ENCODE measurements at regions not wholly inside any gene's neighbourhood (a gene's known extent, or its start where the extent isn't known, plus 50 kb on each side); places are given as distances from the start of the nearest gene placed in this dataset.

- Histone ChIP-seq H3K4me1 (ENCODE audit: insufficient read depth, low read length) (no peaks in the 10 kb centered on the region), H2AFZ (ENCODE audit: low read length) (no peak overlapping the region), H3K27ac (ENCODE audit: extremely low read length, insufficient read depth, low read length) (no peak overlapping the region), H3K79me2 (ENCODE audit: insufficient read depth, low read length) (no peaks in the 10 kb centered on the region), H3K4me2 (ENCODE audit: low read depth, low read length) (no peak overlapping the region), H3K9ac (ENCODE audit: insufficient read depth, low read depth, low read length) (no peak overlapping the region), H3K4me3 (replicated peaks in 1 of 3; ENCODE audit: insufficient read depth in 1 of 3, low read depth in 2 of 3, low read length in 3 of 3) (no peak overlapping the region), H3K9me3 (ENCODE audit: low read length) (peaks cover 10% of the 10 kb centered on the region; the same call in 1 of the 2 replicates), H3K36me3 (replicated peaks in 1 of 2; ENCODE audit: control insufficient read depth in 1 of 2, insufficient read depth in 2 of 2, low read length in 2 of 2) (no peaks in the 10 kb centered on the region), H3K27me3 (ENCODE audit: control insufficient read depth in 1 of 2, insufficient read depth in 2 of 2, low read length in 2 of 2) (no peaks in the 10 kb centered on the region; a peak in 1 of 5 replicates), H4K20me1 (ENCODE audit: insufficient read depth, low read length) (no peaks in the 10 kb centered on the region)
- BruUV-seq (replicated peaks) = no TSS peak
- TF ChIP-seq ZNF121 (CRISPR knock-in tag; IDR thresholded peaks at IDR 0.05) (no peak), NRL (CRISPR knock-in tag; IDR thresholded peaks at IDR 0.05; ENCODE audit: borderline replicate concordance) (no peak), ARNT2 (CRISPR knock-in tag; IDR thresholded peaks at IDR 0.05; ENCODE audit: low read depth) (no peak), ZNF572 (CRISPR knock-in tag; IDR thresholded peaks at IDR 0.05) (no peak), KLF16 (CRISPR knock-in tag; IDR thresholded peaks at IDR 0.05) (no peak), EHMT2 (IDR thresholded peaks at IDR 0.05; ENCODE audit: borderline replicate concordance, low read depth, low read length) (no peak), RAD51 (IDR thresholded peaks at IDR 0.05; ENCODE audit: borderline replicate concordance) (no peak), AKNA (CRISPR knock-in tag; IDR thresholded peaks at IDR 0.05; ENCODE audit: borderline replicate concordance) (no peak), NFATC3 (CRISPR knock-in tag; IDR thresholded peaks at IDR 0.05) (no peak), ZNF362 (CRISPR knock-in tag; IDR thresholded peaks at IDR 0.05; ENCODE audit: borderline replicate concordance) (no peak), ZNF180 (CRISPR knock-in tag; IDR thresholded peaks at IDR 0.05; ENCODE audit: borderline replicate concordance, low read depth) (no peak), GMEB2 (CRISPR knock-in tag; IDR thresholded peaks at IDR 0.05; ENCODE audit: low read depth) (no peak), ZNF101 (CRISPR knock-in tag; IDR thresholded peaks at IDR 0.05; ENCODE audit: borderline replicate concordance, low read depth) (no peak), THAP11 (CRISPR knock-in tag; IDR thresholded peaks at IDR 0.05) (no peak), GRHL1 (CRISPR knock-in tag; conservative IDR thresholded peaks at IDR 0.05) (no peak)
- CTCF ChIA-PET (ENCODE audit: low intra/inter-chr PET ratio, low total read pairs) = no interaction called here
- ATAC-seq (no peak), FAIRE-seq (no peak), DNase-seq (ENCODE audit: low spot score) (no peak)
- POLR2A ChIA-PET = no interaction called here
- intact Hi-C loops (cut with micrococcal nuclease; ENCODE audit: unreplicated experiment) = no loop called here
- 27% methylated on average over 5 of the region's 5 CpGs for WGBS (ENCODE audit: low lambda C conversion rate)
- in situ Hi-C loops (cut with HindIII; ENCODE audit: extremely low pct_ligation_motif_present, low pct_unique_long_range_greater_than_20kb) = no loop called here
Measured at GRCh38 chr10:94085766-94086437, 92.2 kb downstream of the PLCE1 start.
